ENCODE measurements at regions not wholly inside any gene's neighbourhood (a gene's known extent, or its start where the extent isn't known, plus 50 kb on each side); places are given as distances from the start of the nearest gene placed in this dataset.

- TF ChIP-seq CTCF (IDR thresholded peaks at IDR 0.05; ENCODE audit: low read length) (no peak), EZH2 (IDR thresholded peaks at IDR 0.05; ENCODE audit: borderline replicate concordance, low read length) (no peak)
Measured at GRCh38 chr1:73770109-73770905, 427.7 kb downstream of the LRRIQ3 start.

All from OCI-LY1 (cell line).